GM12878 (cell line): ENCODE measurements at regions not wholly inside any gene's neighbourhood (a gene's known extent, or its start where the extent isn't known, plus 50 kb on each side); places are given as distances from the start of the nearest gene placed in this dataset.

Source experiments
- BCL11A ChIP-seq: IDR thresholded peaks from 2 replicates; pipeline ENCODE4 v1.6.1; 2011; ENCODE audit warnings: low read depth, low read length
- CTCF ChIP-seq, 3 experiments: IDR thresholded peaks in 2 of 3; conservative IDR thresholded peaks in 1 of 3; 2 replicates each; pipeline ENCODE4 v1.5.1; 2011; ENCODE audit warnings: low read depth in 3 of 3, low read length in 3 of 3, mild to moderate bottlenecking in 3 of 3, control low read depth in 2 of 3, moderate library complexity in 2 of 3, inconsistent platforms in 1 of 3, mixed read lengths in 1 of 3; ENCODE audit not compliant: control insufficient read depth in 2 of 3, insufficient read depth in 1 of 3; ENCODE audit errors: extremely low read depth in 1 of 3
- FOXM1 ChIP-seq: IDR thresholded peaks from 2 replicates; pipeline ENCODE4 v1.6.1; 2012; ENCODE audit warnings: low read depth, mild to moderate bottlenecking, inconsistent platforms, low read length, moderate library complexity
- JUND ChIP-seq: IDR thresholded peaks from 2 replicates; pipeline ENCODE4 v1.6.1; 2012; ENCODE audit warnings: low read depth, mild to moderate bottlenecking, low read length, improper control_type of control experiment, moderate library complexity
- MXI1 ChIP-seq: fragments of 150-350 bp; IDR thresholded peaks from 2 replicates; pipeline ENCODE4 v1.6.1; 2011; ENCODE audit warnings: low read depth, mild to moderate bottlenecking, inconsistent platforms, low read length, improper control_type of control experiment
- PML ChIP-seq: IDR thresholded peaks from 2 replicates; pipeline ENCODE4 v1.6.1; 2012; ENCODE audit warnings: low read length, inconsistent platforms
- SIN3A ChIP-seq: IDR thresholded peaks from 2 replicates; pipeline ENCODE4 v1.6.1; 2012; ENCODE audit warnings: low read depth, low read length, improper control_type of control experiment
- YY1 ChIP-seq: IDR thresholded peaks from 2 replicates; pipeline ENCODE4 v1.6.1; 2011; ENCODE audit warnings: low read depth, mild to moderate bottlenecking, low read length
- ZBTB40 ChIP-seq: fragments of 450-650 bp; IDR thresholded peaks from 2 replicates; pipeline ENCODE4 v1.6.1; 2016; ENCODE audit warnings: mild to moderate bottlenecking, moderate library complexity, borderline replicate concordance
- ZNF274 ChIP-seq: IDR thresholded peaks from one replicate; pipeline ENCODE4 v1.8.0; 2011; ENCODE audit not compliant: insufficient read length, insufficient read depth

- no peak for TF ChIP-seq ZBTB40
- TF ChIP-seq SIN3A, result no peak
- no peak for TF ChIP-seq MXI1
- no peak for TF ChIP-seq CTCF (IDR thresholded peaks at IDR 0.05 in 2 of 3, conservative IDR thresholded peaks at IDR 0.05 in 1 of 3; ENCODE audit: control insufficient read depth in 2 of 3, extremely low read depth in 1 of 3, insufficient read depth in 1 of 3, low read depth in 3 of 3, low read length in 3 of 3)
- TF ChIP-seq YY1, result no peak
- TF ChIP-seq FOXM1, result no peak
- TF ChIP-seq BCL11A, result no peak
- TF ChIP-seq ZNF274, result no peak
- no peak for TF ChIP-seq PML
- TF ChIP-seq JUND, result no peak
Measured at GRCh38 chr4:175431694-175432093, 380.4 kb downstream of the GPM6A start.
